ENCODE measurements at regions not wholly inside any gene's neighbourhood (a gene's known extent, or its start where the extent isn't known, plus 50 kb on each side); places are given as distances from the start of the nearest gene placed in this dataset.

- H3K9me2 ChIP-seq (ENCODE audit: insufficient read depth, low read length), result no peaks in the 10 kb centered on the region
- no peaks in the 10 kb centered on the region for H3K27me3 ChIP-seq (ENCODE audit: insufficient read depth, low read depth, low read length)
- no peak overlapping the region for H3K9ac ChIP-seq (ENCODE audit: low read length)
- H3K4me2 ChIP-seq (ENCODE audit: low read length), result no peak overlapping the region
- no peak for TF ChIP-seq CTCF (IDR thresholded peaks at IDR 0.05; ENCODE audit: poor library complexity, severe bottlenecking)
- TF ChIP-seq REST (IDR thresholded peaks at IDR 0.05; ENCODE audit: borderline replicate concordance), result no peak
- TF ChIP-seq TAF1 (IDR thresholded peaks at IDR 0.05; ENCODE audit: low read depth), result no peak
- TF ChIP-seq RAD21 (conservative IDR thresholded peaks at IDR 0.05), result no peak
- TF ChIP-seq EZH2 (IDR thresholded peaks at IDR 0.05; ENCODE audit: borderline replicate concordance, insufficient read depth, low read length, poor library complexity, severe bottlenecking), result no peak
- TF ChIP-seq SMC3 (conservative IDR thresholded peaks at IDR 0.05; ENCODE audit: poor library complexity), result no peak
- TF ChIP-seq MXI1 (conservative IDR thresholded peaks at IDR 0.05; ENCODE audit: poor library complexity, severe bottlenecking), result no peak
- TF ChIP-seq EP300 (conservative IDR thresholded peaks at IDR 0.05; ENCODE audit: poor library complexity, severe bottlenecking), result no peak
- TF ChIP-seq POLR2AphosphoS5 (IDR thresholded peaks at IDR 0.05), result no peak
- no peak overlapping the region for H3K27ac ChIP-seq (ENCODE audit: low read length)
- no peaks in the 10 kb centered on the region for H3K9me3 ChIP-seq (ENCODE audit: low read length)
- H3F3A ChIP-seq (ENCODE audit: insufficient read depth, low read length, poor library complexity, severe bottlenecking), result no peaks in the 10 kb centered on the region
- H3K79me2 ChIP-seq (replicated peaks; ENCODE audit: insufficient read depth, low read length), result no peaks in the 10 kb centered on the region
- H4K20me1 ChIP-seq (ENCODE audit: insufficient read depth), result no peaks in the 10 kb centered on the region
- H3K36me3 ChIP-seq (ENCODE audit: insufficient read depth, low read length), result no peaks in the 10 kb centered on the region
- no peak overlapping the region for H2AFZ ChIP-seq (ENCODE audit: low read depth, low read length)
- no peak overlapping the region for H3K4me3 ChIP-seq (ENCODE audit: low read length)
These were observed 113.1 kb upstream of the HES1 start for GRCh38 chr3:194022816-194023215.

DNA sequence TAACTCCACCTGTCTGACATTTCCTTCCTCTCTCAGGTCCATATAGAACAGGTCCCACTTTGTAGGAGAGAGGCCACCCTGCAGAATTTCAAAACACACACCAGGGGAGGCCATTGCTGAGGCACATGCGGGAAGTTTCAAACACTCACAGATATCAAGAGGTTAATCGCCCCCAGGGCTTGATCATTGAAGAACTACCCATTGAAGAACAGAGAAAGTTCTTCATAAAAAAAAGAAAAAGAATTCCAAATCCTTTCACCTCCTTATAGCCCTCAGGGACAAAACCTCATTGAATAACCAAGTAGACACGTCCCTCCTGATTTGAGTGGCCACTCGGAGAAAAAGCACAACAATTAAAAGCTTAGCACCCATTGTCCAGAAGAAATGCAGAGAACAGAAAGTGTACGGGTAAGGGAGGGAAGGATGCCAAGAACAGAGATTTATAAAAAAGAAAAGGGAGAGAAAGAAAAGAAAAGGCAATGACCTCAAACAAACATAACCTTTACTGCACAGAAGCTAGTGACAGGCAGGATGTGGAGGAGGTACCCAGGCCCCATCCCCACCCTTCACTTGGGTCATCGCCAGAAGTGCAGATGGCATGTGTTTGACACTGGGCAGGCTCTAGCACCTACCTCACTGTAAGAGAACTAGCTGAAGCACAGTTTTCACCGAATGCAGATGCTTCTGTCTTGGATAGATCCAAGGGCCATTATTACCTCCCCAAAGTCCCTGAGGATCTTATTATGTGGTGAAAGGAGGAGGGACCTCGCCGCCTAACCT, 112.3 kb upstream of the HES1 start:
- H3K27me3 ChIP-seq (ENCODE audit: insufficient read depth, low read depth, low read length), result no peaks in the 10 kb centered on the region
- no peak overlapping the region for H3K27ac ChIP-seq (ENCODE audit: low read length)
- no peak for TF ChIP-seq TAF1 (IDR thresholded peaks at IDR 0.05; ENCODE audit: low read depth)
- no peak for TF ChIP-seq POLR2AphosphoS5 (IDR thresholded peaks at IDR 0.05)
- no peak for TF ChIP-seq EP300 (conservative IDR thresholded peaks at IDR 0.05; ENCODE audit: poor library complexity, severe bottlenecking)
- no peak for TF ChIP-seq REST (IDR thresholded peaks at IDR 0.05; ENCODE audit: borderline replicate concordance)
- TF ChIP-seq SMC3 (conservative IDR thresholded peaks at IDR 0.05; ENCODE audit: poor library complexity), result no peak
- TF ChIP-seq EZH2 (IDR thresholded peaks at IDR 0.05; ENCODE audit: borderline replicate concordance, insufficient read depth, low read length, poor library complexity, severe bottlenecking), result no peak
- no peak for TF ChIP-seq MXI1 (conservative IDR thresholded peaks at IDR 0.05; ENCODE audit: poor library complexity, severe bottlenecking)
- no peak for TF ChIP-seq RAD21 (conservative IDR thresholded peaks at IDR 0.05)
- no peak for TF ChIP-seq CTCF (IDR thresholded peaks at IDR 0.05; ENCODE audit: poor library complexity, severe bottlenecking)
- no peaks in the 10 kb centered on the region for H3K36me3 ChIP-seq (ENCODE audit: insufficient read depth, low read length)
- no peak overlapping the region for H2AFZ ChIP-seq (ENCODE audit: low read depth, low read length)
- no peaks in the 10 kb centered on the region for H3K79me2 ChIP-seq (replicated peaks; ENCODE audit: insufficient read depth, low read length)
- H3F3A ChIP-seq (ENCODE audit: insufficient read depth, low read length, poor library complexity, severe bottlenecking), result no peaks in the 10 kb centered on the region
- no peak overlapping the region for H3K4me3 ChIP-seq (ENCODE audit: low read length)
- H4K20me1 ChIP-seq (ENCODE audit: insufficient read depth), result no peaks in the 10 kb centered on the region
- H3K4me2 ChIP-seq (ENCODE audit: low read length), result no peak overlapping the region
- no peaks in the 10 kb centered on the region for H3K9me2 ChIP-seq (ENCODE audit: insufficient read depth, low read length)
- H3K9me3 ChIP-seq (ENCODE audit: low read length), result no peaks in the 10 kb centered on the region
- no peak overlapping the region for H3K9ac ChIP-seq (ENCODE audit: low read length)

Measured in neural cell (in vitro differentiated cells).